Heart right ventricle (tissue), 16 donors: ENCODE measurements at regions not wholly inside any gene's neighbourhood (a gene's known extent, or its start where the extent isn't known, plus 50 kb on each side); places are given as distances from the start of the nearest gene placed in this dataset.

Experiments used
- ATAC-seq, 8 donors: fragments of 200-7000 bp; cut with Tn5 transposase; one replicate each; pipeline ENCODE4 v1.9.1; 2020; ENCODE audit warnings: mild to moderate bottlenecking in 8 of 8, moderate library complexity in 8 of 8, moderate number of reproducible peaks in 1 of 8
- DNase-seq, 2 donors: peaks; one replicate each; pipeline ENCODE4 v3.0.0-alpha.2; 2020
- H3K27ac ChIP-seq, 10 donors: fragments of 200-600 bp; sonication (generic) in 2 of 10; one replicate each; pipeline versions ENCODE4 v1.5.0 to v1.8.0; 2020 to 2022; ENCODE audit warnings: mild to moderate bottlenecking in 3 of 10
- H3K27me3 ChIP-seq, 7 donors: fragments of 200-600 bp; one replicate each; pipeline ENCODE4 v1.8.0; 2021 to 2022; ENCODE audit warnings: mild to moderate bottlenecking in 2 of 7
- H3K36me3 ChIP-seq, 9 donors: fragments of 200-600 bp; sonication (generic) in 1 of 9; one replicate each; pipeline versions ENCODE4 v1.5.0 to v1.8.0; 2020 to 2022; ENCODE audit warnings: mild to moderate bottlenecking in 2 of 9
- H3K4me1 ChIP-seq, 9 donors: fragments of 200-600 bp; sonication (generic) in 1 of 9; one replicate each; pipeline versions ENCODE4 v1.5.0 to v1.8.0; 2020 to 2022; ENCODE audit warnings: mild to moderate bottlenecking in 4 of 9
- H3K4me3 ChIP-seq, 10 donors: fragments of 200-600 bp; sonication (generic) in 2 of 10; one replicate each; pipeline versions ENCODE4 v1.5.0 to v1.8.0; 2020 to 2022; ENCODE audit warnings: mild to moderate bottlenecking in 7 of 10, moderate library complexity in 2 of 10
- H3K9me3 ChIP-seq, 11 donors: fragments of 200-600 bp in 10 of 11; sonication (generic) in 2 of 11; one replicate each; pipeline versions ENCODE4 v1.5.0 to v1.8.0; 2013 to 2022; ENCODE audit warnings: mild to moderate bottlenecking in 2 of 11, control low read depth in 1 of 11, moderate library complexity in 1 of 11
- CTCF ChIP-seq, 9 donors: fragments of 200-600 bp; sonication (generic) in 2 of 9; IDR thresholded peaks; one replicate each; pipeline versions ENCODE4 v1.5.0 to v1.8.0; 2021 to 2022; ENCODE audit warnings: antibody characterized with exemption in 9 of 9, mild to moderate bottlenecking in 5 of 9, moderate library complexity in 1 of 9
- WGBS, 2 donors: extraction: QIAGEN DNeasy Blood & Tissue Kit; methylation state at CpG; one replicate each; pipeline ENCODE4 v1.1.7; 2013; ENCODE audit warnings: inconsistent platforms in 1 of 2; 5-methylcytosine and 5-hydroxymethylcytosine counted together
- intact Hi-C, 10 donors: fragments of 100-400 bp; cut with DNase I; formaldehyde crosslinking; loops; one replicate each; pipeline versions ENCODE4 v1.11.1 to v1.14.2; 2022
- donor health status: Arrhythmogenic right ventricular cardiomyopathy.
- donor health status: ischemic (EF 13 %, LVEDD 7.1; RV severe dilation, severe dysfunction).
- donor health status: healthy with polysubstance abuse.
- donor health status: DM: no; HTN: yes; CAD: no.
- donor health status: DM: no; HTN: no; CAD: no.
- donor health status: ischemic (EF 25% LVEDD 6.9; RV normal size, moderate dysfunction).
- donor health status: ischemic (EF 25% LVEDD 5.7; RV mildly dilated, moderate dysfunction).
- donor health status: healthy.
- donor health status: DM: yes; HTN: yes; CAD: no.
- donor health status: Ischemic cardiomyopathy.
- donor health status: ischemic (EF 35%, LVEDD 5.7; RV mildly dilated, moderate dysfunction).
- donor health status: nonischemic (EF 11% LVEDD 7.7; RV severe dilation, severe dysfunction).
- donor health status: DM: yes; HTN: yes; CAD: no.
- donor health status: PGD.
- donor health status: ischemic (EF 29% LVEDD 5.4; RV normal size, mild dysfunction).
- donor health status: nonischemic (EF 23%, LVEDD 6.1; RV moderate dilation, normal function).

GRCh38 chr6:16976385-16977183 lies 125.3 kb upstream of the STMND1 start:
- ATAC-seq: no peak

GRCh38 chr6:16974704-16975359 lies 127.0 kb upstream of the STMND1 start:
- H3K4me1 ChIP-seq: no peaks in the 10 kb centered on the region
- no peak overlapping the region for H3K4me3 ChIP-seq
- no peak for TF ChIP-seq CTCF (IDR thresholded peaks at IDR 0.05)
- WGBS, 2 donors: 59 to 72% methylated on average over 6 of the region's 6 CpGs
- no peak overlapping the region for H3K27ac ChIP-seq
- intact Hi-C loops: no loop called here
- peaks cover 0 to 21% (median 14%) of the 10 kb centered on the region in 7 donors for H3K27me3 ChIP-seq
- no peaks in the 10 kb centered on the region for H3K9me3 ChIP-seq
- DNase-seq: no peak
- no peak for ATAC-seq
- no peaks in the 10 kb centered on the region for H3K36me3 ChIP-seq

More at GRCh38 chr6:16976385-16977183, 125.3 kb upstream of the STMND1 start:
- intact Hi-C loops: no loop called here
- Histone ChIP-seq H3K27ac (no peak overlapping the region), H3K27me3 (peaks cover 0 to 21% (median 14%) of the 10 kb centered on the region in 7 donors), H3K36me3 (no peaks in the 10 kb centered on the region), H3K9me3 (no peaks in the 10 kb centered on the region), H3K4me3 (no peak overlapping the region), H3K4me1 (no peaks in the 10 kb centered on the region)
- TF ChIP-seq CTCF (IDR thresholded peaks at IDR 0.05): no peak
- DNase-seq: no peak
- WGBS, 2 donors: 88 to 90% methylated on average over 7 of the region's 7 CpGs

- Histone ChIP-seq H3K27ac (no peak overlapping the region), H3K4me1 (no peaks in the 10 kb centered on the region), H3K9me3 (no peaks in the 10 kb centered on the region), H3K27me3 (peaks cover 0 to 23% (median 14%) of the 10 kb centered on the region in 7 donors), H3K36me3 (no peaks in the 10 kb centered on the region), H3K4me3 (no peak overlapping the region)
- no peak for TF ChIP-seq CTCF (IDR thresholded peaks at IDR 0.05)
- intact Hi-C loops: no loop called here
- no peak for ATAC-seq
- no peak for DNase-seq
These were observed 127.5 kb upstream of the STMND1 start for GRCh38 chr6:16974387-16974673.

GRCh38 chr6:16973545-16974386 lies 128.1 kb upstream of the STMND1 start:
- H3K9me3 ChIP-seq: no peaks in the 10 kb centered on the region
- intact Hi-C loops: no loop called here
- TF ChIP-seq CTCF (IDR thresholded peaks at IDR 0.05): no peak
- H3K27me3 ChIP-seq: peaks cover 0 to 26% (median 12%) of the 10 kb centered on the region in 7 donors
- no peak overlapping the region for H3K4me3 ChIP-seq
- no peaks in the 10 kb centered on the region for H3K4me1 ChIP-seq
- no peaks in the 10 kb centered on the region for H3K36me3 ChIP-seq
- DNase-seq (no peak), ATAC-seq (no peak)
- no peak overlapping the region for H3K27ac ChIP-seq
- WGBS, 2 donors: 72 to 75% methylated on average over 12 of the region's 12 CpGs
